CD4-positive, alpha-beta T cell treated with Interleukin-6 at 100 ng/mL for 8 hours (primary cell): ENCODE measurements at regions not wholly inside any gene's neighbourhood (a gene's known extent, or its start where the extent isn't known, plus 50 kb on each side); places are given as distances from the start of the nearest gene placed in this dataset.

Experiments used
- DNase-seq: peaks from one replicate; pipeline ENCODE4 v3.0.0-alpha.2; 2020; ENCODE audit warnings: mixed read lengths, low spot score

DNA sequence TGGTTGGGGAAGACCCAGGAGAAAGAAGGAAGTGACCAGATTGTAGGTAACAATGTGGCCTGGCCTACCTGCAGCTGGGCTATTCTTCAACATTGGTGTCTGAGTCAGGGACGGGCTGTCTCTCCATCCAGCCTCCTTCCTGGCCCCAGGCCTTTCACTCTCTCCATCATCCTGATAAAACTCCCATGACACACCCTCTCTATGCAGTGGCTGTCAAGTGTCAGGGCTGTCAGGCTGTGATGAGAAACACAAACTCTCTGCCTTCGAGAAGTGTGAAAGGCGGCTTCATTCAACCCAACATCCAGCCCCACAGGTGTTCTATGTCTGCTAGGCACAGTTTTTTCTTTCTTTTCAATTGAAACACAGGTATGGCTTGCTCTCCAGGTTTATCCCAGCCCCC lies 153.3 kb upstream of the VSTM2B start:
- DNase-seq = no peak

DNA sequence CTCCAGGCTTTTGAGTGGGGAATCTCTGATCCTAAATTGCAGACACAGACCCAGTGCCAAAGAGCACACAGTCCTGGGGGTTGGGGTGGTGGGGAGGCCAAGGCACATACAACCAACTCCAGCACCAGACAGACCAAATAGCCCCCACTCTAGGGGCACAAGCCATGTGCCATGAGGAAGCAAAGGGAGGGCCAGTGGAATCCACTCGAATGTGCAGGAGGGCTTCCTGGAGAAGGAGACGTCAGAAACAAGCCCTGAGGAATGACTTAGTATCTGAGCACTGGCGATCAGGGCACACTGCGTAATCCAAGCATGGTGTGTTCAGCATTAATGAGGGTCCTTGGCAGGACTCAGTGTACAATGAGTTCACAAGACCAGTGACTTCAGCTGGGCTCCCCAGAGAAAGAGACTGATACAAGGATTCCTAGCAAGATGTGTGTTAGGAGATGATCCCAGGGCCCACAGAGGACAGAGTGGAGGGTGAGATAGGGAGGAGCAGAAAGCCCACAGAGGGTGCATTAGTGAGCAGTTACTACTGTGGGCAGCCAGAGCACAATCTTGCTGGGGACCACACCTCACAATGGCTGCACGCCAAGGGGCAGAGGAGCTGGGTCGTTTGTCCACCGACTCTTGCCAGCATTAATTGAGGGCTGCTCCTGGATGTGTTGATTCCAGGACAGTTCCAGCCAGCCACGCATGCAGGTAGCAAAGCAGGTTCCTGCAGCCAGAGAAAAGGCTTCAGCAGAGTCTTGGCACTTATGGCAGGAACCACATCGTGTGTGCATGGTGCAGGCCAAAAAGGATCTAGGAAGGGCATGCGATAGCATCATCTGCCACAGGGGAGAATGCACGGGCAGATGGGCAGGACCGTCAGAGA lies 152.6 kb upstream of the VSTM2B start:
- DNase-seq = no peak

DNA sequence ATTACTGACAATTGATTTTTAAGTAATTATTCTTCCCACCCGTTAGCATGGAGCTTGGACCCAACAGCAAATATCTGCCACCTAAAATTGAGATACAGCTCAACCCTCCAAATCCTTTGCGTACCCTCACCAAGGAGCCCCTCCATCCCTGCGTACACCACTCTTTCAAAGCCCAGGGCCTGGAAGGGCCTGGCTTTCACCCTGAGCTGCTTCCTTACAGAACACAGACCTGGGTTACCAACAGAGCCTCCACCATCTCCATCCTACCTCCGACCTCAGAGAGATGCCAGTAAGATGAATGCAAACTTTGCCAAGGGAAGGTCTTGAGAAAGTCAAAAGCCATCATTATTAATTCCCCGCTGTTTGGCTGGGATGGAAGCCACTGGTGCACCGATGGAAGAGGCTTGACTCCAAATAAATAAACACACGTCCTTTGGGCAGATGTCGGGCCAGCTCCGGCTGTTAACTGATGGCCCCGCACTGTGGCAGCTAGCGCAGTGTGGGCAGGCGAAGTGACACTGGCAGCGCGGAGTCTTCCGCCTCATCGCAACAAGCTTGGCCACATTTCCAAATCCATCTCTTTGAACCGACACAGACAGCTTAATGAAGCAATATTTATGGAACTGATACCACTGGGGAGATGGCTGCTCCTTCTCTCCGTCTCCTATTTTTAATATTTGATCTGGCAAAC lies 150.2 kb upstream of the VSTM2B start:
- DNase-seq = no peak

DNA sequence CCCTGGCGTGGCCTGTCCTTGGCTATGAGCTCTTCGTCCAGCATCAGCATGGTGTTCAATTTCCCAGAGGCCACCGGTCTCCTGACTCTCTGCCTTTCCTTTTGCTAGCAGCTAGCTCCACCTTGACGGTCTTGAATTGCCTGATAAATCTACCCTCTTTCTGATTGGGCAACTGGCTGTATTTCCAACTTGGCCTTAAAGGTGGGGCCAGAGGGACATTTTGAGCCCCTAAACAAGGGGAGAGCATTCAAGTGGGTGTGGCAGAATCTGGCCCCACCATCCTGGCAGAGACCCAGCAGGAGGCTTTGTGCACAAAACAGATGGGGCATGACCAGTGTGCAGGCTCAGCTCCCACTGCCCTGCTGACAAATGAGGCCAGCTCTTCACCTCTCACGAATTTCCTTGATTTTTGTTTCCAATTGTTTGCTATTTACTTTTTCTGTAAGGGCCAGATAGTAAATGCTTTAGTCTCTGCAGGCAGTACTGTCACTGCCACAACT lies 148.9 kb upstream of the VSTM2B start:
- DNase-seq = no peak

DNA sequence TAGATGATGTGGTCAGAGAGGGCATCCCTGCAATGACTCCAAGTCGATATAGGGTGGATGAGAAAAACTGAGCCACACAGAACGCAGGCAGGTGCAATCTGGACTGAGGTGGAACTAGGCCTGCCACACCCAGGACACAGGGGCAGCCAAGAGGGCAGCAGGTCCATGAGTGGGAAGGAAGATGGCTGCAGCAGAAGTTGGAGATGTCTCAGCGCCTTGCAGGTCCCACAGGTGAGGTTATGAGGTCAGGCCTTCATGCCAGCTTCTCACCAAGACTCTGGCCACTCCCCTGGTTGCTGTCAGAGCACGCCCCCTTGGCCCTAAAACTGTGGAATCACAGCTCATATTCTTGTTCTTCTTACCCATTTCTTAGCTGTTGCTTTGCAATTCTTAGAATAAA lies 147.7 kb upstream of the VSTM2B start:
- no peak for DNase-seq

DNA sequence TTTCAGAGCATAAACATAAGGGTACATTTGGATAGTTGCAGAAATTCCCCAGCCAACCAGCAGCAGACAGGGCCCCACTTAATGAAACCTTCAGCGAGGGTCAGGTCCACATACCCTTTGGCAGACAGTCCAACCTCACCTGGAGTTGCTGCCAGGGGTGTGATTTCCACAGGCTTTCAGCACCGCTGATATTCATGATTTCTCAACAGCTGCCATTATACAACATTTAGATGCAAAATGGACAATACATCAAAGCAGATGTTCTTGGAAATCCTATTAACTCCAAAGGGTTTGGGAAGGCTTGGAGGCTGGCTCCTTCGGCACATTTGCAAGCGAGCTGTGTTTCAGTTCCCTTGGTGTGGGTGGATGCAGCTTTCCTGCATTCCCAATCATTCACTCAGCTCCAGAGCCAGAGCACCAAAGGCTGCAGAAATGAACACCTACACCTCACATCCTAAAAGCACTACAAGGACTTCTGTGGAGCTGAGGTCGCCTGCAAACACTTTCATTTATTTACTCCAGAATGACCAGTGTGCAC lies 147.2 kb upstream of the VSTM2B start:
- DNase-seq = no peak

DNA sequence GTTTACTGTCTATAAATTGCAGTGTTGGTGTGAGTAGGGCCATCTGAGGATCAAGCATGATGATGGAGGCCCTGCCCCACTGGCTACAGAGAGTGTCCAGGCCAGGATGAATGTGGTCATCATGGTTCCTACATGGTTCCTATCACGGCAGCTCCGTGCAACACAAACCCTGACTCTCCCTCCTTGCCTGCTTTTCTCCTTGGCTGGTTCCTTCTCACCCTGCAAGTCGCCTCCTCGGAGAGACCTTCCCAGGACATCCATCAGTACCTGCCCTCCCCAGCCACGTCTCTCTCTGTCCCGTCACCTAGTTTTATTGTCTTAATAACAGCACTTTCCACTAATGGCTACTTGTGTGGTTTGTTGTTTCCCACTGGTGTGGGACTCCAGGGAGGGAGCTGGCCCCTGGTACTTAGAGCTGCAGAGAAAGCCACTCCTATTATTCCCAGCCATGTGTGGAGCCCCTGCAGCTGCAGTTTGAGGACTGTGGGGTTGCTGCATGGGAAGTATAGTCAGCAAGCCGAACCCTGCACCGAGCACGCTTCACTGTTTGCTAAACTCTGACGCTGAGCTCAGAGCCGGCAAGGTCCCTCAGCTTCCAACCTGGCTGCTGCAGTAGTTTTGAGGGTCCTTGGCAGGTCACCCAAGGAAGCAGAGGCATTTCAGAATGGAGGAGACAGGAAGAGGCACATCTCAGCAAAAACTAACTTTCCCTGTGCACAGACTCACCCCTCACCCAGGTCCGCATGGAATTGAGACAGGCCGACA lies 146.4 kb upstream of the VSTM2B start:
- no peak for DNase-seq

DNA sequence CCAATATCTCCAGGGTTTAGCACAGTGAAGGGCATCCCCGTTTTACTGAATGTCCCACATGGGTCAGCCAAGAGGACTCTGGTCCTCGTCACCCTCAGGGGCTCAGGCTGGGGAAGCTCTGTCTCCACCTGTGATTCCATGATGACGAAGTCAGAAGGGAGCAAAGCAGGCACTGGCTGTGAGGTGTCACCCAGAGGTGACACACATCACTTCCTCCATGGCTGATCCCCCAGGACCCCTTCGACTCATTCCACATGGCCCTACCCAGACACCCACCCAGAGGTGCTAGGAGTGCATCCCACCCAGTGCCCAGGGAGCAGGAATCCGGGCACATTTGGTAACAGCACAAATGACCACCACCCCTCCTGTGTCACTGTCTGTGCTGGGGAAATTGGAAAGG lies 145.2 kb upstream of the VSTM2B start:
- DNase-seq = no peak

DNA sequence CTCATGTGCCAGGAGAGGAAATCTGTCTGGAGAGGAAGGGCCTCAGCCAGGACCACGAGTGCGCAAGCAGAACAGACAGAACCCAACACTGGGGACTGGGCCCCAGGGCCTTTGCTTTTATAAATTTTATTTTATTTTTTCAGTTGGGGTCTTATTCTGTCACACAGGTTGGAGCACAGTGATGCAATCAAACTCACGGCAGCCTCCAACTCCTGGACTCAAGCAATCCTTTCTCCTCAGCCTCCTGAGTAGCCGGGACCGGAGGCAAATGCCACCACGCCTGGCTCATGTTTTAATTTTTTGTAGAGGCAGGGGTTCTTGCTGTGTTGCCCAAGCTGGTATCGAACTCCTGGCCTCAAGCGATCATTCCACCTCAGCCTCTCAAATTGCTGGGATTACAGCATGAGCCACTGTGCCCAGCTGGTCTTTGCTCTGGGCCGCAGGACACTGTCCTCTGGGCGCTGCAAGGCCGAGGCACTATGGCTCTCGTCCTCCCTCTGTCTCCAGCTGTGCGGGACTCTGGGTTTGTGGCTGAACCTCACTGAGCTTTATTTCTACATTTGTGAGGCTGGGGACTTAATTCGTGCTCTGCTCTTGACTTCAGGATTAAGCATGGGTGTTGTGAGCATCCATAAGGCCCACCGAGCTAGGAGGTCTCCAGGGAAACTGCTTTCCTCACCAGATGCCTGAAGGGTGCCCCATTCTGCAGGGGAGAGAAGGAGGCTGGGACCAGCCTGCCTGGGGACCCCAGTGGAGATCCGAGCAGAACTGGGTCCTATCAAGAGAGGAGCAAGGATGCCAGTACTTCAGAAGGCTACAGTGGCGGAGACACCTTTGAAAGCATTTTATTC lies 144.2 kb upstream of the VSTM2B start:
- DNase-seq = no peak

DNA sequence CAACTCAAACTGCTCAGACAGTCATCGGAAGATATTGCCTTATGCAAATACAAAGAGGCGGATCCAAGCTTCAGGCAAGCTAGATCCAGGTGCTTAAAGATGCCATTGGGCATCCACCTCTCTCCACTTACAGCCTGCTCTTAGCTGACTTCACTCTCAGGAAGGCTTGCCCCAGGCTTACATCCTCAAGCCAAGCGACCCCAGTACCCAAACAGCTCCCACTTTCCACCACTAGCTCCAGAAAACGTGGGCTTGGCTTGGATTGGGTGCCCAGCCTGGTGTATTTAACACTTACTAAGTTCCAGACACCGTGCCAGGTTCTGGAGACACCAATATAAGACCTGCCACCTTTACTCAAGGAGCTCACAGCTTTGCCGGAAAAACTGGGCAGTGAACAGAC lies 142.1 kb upstream of the VSTM2B start:
- no peak for DNase-seq

DNA sequence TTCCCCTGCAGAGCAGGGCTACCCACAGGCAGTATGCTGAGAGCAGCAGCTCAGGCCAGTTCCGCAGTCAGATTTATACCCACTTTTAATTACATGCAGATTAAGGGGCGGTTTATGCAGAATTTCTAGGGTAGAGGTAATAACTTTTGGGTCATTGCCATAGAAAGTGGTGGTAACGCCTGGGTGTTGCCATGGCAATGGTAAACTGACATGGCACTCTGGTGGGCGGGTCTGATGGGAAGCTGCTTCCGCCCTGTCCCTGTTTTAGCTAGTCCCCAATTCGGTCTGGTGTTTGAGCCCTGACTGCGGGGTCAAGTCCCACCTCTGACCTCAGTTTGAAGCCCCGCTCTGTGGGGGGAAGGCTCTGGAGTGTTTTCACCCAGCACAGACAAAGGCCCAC lies 141.1 kb upstream of the VSTM2B start:
- no peak for DNase-seq

DNA sequence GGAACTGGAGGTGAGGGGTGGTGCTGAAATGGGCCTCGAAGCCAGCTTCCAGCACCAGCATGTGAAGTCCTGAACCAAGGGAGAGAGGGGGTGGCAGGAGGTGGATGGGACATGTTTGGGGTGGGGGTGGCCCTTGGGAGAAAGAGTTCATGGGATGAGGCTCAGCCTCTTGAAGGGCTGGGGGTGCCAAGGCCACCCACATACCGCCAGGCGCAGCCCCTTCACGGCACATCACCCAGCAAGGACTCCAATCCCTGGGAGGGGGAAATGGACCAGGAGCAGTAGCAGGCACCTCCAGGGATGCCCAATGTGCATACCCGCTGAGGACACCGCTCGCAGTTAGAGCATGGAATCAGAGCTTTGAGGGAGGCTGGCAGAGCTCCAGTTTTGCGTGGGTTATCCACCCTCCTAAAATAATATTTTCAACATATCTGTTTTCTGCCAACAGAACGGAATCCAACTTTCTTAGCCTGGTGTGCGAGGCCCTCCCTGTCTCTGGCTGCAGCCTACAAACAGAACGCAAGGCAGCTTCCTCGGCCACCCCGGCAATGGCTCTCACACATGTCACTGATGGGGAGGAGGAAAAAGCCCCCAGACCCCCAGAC lies 140.5 kb upstream of the VSTM2B start:
- no peak for DNase-seq

DNA sequence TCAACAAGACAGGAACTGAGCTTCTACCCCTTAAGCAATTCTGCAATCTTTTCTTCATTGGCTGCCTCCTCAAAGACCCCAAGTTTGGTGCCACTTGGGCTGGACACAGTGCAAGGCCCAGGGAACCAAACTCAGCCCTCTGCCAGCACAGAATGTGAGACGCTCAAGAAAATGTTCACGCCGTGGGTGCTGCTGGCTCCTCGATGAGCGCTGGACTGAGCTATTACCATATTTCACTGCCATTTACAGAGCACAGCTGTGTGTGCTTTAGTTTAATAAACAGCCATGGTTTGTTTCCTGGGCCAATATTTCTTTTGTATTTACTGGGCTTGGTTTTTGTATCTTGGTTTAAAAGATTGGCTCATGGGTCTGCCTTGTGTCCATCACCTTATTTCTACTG lies 138.8 kb upstream of the VSTM2B start:
- no peak for DNase-seq

DNA sequence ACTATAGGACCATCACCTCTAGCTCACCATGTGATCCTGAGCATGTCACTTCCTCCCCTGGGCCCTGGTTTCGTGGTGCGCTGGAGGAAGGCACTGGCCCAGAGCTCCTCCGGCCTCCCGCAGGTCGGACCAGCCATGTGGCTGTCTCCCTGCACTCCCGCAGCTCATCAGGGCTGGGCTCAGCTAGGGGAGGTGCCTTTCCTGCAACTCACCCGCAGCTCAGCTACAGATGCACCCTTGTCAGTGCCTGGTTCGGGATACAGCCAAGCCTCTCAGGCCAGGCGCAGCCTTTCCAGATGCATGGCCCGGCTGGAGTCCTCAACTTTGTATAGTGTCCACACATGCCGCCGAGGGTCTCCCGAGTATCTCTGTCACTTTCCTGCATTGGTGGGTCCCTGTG lies 138.2 kb upstream of the VSTM2B start:
- no peak for DNase-seq

DNA sequence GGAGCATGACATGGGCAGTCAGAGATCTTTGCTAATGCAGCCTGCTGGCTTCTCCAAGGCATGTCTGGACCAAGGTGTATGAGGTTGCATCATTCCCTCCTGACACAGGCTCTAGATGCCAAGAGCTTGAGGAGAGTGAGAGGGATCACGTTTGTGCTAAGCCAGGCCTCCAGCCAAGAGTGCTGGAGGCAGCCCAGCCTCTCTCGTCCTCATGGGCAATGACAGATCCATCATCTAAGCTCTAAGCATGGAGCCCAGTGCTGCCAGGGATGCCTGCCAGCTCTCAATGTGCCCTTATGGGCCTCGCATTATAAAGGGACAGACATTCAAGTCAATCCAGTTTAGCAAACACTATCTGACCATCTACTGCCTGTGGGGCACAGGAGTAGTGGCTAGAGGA lies 136.3 kb upstream of the VSTM2B start:
- DNase-seq = no peak

DNA sequence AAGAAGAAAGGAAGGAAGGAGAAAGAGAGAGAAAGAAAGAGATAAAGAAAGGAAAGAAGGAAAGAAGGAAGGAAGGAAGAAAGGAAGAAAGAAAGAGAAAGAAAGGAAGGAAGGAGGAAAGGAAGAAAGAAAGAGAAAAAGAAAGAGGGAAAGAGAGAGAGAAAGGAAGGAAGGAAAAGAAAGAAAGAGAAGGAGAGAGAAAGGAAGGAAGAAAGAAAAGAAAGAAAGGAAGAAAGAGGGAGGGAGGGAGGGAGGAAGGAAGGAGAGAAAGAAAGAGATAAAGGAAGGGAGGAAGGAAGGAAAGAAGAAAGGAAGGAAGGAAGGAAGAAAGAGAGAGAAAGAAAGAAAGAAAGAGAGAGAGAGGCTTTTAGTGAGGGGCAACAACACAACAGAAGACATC lies 135.1 kb upstream of the VSTM2B start:
- no peak for DNase-seq

DNA sequence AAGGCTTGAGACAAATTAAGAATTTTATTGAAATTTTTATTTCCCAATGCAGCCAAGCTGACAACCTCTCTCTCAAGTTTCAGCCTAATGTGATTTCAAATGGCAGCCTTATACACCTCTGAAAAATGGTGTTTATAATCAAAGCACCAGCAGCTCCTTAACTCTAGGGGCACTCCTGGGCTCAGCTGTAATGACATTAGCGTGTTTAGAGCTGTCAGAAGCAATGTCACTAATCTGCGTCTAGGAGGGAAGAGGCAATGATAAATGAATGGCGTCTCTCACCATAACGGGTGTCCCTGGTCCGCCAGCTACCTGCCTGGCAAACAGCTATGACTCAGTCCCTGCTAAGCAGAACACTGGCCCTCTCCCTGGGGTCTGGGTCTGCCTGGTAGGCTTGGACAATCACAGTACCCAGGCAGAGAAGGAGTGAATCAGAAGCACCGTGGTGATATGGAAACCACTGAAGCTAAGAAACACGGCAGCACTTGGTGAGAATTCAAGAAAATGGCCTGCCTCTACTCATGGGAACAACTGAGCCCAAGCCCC lies 131.8 kb upstream of the VSTM2B start:
- DNase-seq = no peak

DNA sequence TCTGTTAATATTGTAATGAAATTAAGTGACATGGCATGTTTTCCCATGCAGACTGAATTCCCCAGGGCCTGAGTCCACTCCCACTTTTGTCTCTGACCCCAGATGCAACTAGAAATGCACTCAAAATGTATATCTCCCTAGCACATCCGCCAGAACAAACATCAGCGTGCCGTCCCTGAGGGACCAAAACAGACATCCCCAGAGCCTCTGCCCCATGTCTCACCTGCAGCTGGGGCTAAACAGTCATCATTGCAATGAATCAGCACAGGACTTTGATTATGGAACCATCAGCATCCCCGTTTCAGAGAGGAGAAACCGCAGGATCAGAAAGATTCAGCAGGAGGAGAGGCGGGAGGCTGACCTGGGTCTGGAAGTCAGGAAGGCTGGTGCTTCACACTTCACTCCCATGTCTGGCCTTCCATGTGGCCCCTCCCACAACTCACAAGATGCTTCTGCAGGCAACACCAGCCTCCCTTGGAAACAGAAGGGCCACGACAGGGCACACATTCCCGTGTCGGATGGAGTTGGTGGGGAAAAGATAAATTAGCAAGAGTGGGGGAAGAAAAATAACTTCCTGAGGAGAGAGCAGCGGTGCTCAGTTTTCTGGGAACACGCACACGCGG lies 130.6 kb upstream of the VSTM2B start:
- DNase-seq = no peak

DNA sequence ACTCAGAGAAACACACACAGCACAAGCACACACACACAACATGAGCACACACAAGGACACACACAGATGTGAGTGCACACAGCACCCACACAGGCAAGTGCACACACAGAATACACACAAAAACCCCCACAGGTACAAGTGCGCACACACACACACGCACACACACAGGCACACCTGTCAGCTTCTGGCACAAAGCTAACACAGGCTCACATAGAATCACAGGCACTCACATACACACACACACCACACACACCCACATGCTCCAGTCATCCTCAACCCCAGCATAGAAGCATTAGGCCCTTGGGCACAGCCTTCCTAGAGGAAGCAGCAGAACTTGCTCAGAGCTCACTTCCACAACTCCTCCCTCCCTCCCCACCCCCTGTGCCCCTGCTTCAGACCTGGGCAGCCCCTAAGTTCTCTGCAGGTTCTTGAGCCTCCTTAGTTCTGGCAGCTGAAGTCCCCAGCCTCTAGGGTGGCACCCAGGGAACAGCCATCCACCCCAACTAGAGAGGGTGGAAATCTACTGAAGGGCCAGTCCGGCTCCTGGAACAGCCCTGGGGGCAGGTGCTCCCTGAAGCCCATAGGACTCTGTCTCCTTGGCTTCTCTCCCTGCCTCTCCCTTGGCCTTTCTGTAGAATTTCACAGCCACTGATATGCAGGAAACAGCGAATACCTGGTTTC lies 129.9 kb upstream of the VSTM2B start:
- no peak for DNase-seq

DNA sequence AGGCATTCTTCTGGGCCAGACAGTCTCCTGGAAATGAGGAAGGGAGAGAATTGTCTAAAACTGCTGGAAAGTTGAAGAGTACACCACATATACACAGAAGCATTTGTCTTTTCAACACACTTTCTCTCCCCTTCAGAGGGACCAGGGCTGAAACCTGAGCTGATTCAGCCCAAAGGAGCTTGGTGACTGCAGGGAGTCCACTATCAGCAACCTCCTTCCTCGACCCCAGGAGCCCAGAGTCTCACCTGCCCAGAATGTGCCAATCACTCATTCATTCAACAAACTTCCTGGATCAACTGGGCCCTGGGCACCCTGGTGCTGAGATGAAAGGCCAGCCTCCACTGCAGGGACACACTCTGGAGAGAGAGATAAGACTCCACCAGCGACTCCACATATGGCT lies 128.9 kb upstream of the VSTM2B start:
- DNase-seq = no peak
